Calu3 (cell line): ENCODE measurements at regions not wholly inside any gene's neighbourhood (a gene's known extent, or its start where the extent isn't known, plus 50 kb on each side); places are given as distances from the start of the nearest gene placed in this dataset.
"Not testable (repeated sequence)": the region's sequence is repeated elsewhere in the genome, so short reads cannot be mapped to it uniquely, and the experiment has no call there.

ENCODE experiments used
- BruUV-seq: library from RNA; stranded (reverse); fragments of 400-500 nt; replicated peaks from 2 replicates; lab custom pipeline; 2021; lab: Mats Ljungman, UMichigan
- CTCF ChIA-PET: fragments of 300-600 bp; sonication (Branson Sonifier 250); formaldehyde crosslinking; loops from one replicate; lab custom pipeline; 2022; ENCODE audit warnings: antibody characterized with exemption; lab: Charles Lee
- DNase-seq: peaks from one replicate; pipeline ENCODE4 v3.0.0; 2022
- H3K27ac Mint-ChIP-seq: one replicate; pipeline ENCODE4 v1.8.0; 2022; ENCODE audit warnings: mixed read lengths; ENCODE audit not compliant: unreplicated experiment
- H3K27me3 Mint-ChIP-seq: one replicate; pipeline ENCODE4 v1.8.0; 2022; ENCODE audit warnings: mixed read lengths; ENCODE audit not compliant: unreplicated experiment
- H3K36me3 Mint-ChIP-seq: one replicate; pipeline ENCODE4 v1.8.0; 2022; ENCODE audit warnings: mild to moderate bottlenecking, moderate library complexity, mixed read lengths; ENCODE audit not compliant: insufficient read depth, unreplicated experiment
- H3K4me1 Mint-ChIP-seq: one replicate; pipeline ENCODE4 v1.8.0; 2022; ENCODE audit warnings: mild to moderate bottlenecking, low read depth, mixed read lengths; ENCODE audit not compliant: unreplicated experiment
- H3K4me3 Mint-ChIP-seq: one replicate; pipeline ENCODE4 v1.8.0; 2022; ENCODE audit warnings: mild to moderate bottlenecking, low read depth, moderate library complexity, mixed read lengths; ENCODE audit not compliant: unreplicated experiment
- H3K9me3 Mint-ChIP-seq: one replicate; pipeline ENCODE4 v1.8.0; 2022; ENCODE audit warnings: low read depth, mixed read lengths; ENCODE audit not compliant: unreplicated experiment
- intact Hi-C: fragments of 100-400 bp; cut with micrococcal nuclease; formaldehyde crosslinking; loops from one replicate; pipeline ENCODE4 v1.10.0; 2022; ENCODE audit not compliant: unreplicated experiment
- TF ChIP-seq, protein P1 (sequence below): fragments of 200-600 bp; IDR thresholded peaks from one replicate; pipeline ENCODE4 v1.8.0; 2022; ENCODE audit warnings: antibody characterized with exemption; ENCODE audit not compliant: unreplicated experiment

DNA sequence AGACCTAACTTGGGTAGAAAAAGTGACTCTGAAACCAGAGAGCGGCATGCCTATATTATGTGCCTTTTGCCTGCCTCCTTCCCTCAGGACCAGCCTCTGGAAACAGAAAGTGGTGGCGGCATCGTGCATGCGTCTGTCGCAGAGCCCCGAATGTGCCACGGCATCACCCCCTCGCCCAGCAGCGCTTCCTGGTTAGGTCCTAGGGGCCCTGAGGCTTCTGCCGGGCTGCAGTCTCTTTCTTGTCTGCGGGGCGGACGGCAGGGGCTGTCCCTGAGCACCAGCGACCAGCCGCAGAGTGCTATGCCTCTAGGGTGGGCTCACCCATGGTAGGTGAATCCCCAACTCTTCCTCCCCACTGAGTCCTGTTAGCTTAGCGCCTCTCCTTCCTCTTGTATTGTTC lies 68.7 kb downstream of the VSIG4 start:
- TF ChIP-seq, protein P1, sequence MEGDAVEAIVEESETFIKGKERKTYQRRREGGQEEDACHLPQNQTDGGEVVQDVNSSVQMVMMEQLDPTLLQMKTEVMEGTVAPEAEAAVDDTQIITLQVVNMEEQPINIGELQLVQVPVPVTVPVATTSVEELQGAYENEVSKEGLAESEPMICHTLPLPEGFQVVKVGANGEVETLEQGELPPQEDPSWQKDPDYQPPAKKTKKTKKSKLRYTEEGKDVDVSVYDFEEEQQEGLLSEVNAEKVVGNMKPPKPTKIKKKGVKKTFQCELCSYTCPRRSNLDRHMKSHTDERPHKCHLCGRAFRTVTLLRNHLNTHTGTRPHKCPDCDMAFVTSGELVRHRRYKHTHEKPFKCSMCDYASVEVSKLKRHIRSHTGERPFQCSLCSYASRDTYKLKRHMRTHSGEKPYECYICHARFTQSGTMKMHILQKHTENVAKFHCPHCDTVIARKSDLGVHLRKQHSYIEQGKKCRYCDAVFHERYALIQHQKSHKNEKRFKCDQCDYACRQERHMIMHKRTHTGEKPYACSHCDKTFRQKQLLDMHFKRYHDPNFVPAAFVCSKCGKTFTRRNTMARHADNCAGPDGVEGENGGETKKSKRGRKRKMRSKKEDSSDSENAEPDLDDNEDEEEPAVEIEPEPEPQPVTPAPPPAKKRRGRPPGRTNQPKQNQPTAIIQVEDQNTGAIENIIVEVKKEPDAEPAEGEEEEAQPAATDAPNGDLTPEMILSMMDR = no peak
- BruUV-seq = no TSS peak
- Mint-ChIP-seq H3K36me3 (no peaks in the 10 kb centered on the region), H3K9me3 (no peaks in the 10 kb centered on the region), H3K27me3 (peaks cover 13% of the 10 kb centered on the region), H3K4me1 (no peaks in the 10 kb centered on the region), H3K27ac (no peak overlapping the region), H3K4me3 (no peak overlapping the region)
- intact Hi-C loops = no loop called here
- no peak for DNase-seq
- CTCF ChIA-PET = no interaction called here

DNA sequence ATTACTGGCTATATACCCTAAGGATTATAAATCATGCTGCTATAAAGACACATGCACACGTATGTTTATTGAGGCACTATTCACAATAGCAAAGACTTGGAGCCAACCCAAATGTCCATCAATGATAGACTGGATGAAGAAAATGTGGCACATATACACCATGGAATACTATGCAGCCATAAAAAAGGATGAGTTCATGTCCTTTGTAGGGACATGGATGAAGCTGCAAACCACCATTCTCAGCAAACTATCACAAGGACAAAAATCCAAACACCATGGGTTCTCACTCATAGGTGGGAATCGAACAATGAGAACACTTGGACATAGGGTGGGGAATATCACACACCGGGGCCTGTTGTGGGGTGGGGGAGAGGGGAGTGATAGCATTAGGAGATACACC lies 72.7 kb downstream of the VSIG4 start:
- BruUV-seq, H3K27ac Mint-ChIP-seq, intact Hi-C loops, H3K4me1 Mint-ChIP-seq, H3K4me3 Mint-ChIP-seq, CTCF ChIA-PET, H3K36me3 Mint-ChIP-seq, DNase-seq, H3K9me3 Mint-ChIP-seq: not testable (repeated sequence)
- peaks cover 13% of the 10 kb centered on the region for H3K27me3 Mint-ChIP-seq

DNA sequence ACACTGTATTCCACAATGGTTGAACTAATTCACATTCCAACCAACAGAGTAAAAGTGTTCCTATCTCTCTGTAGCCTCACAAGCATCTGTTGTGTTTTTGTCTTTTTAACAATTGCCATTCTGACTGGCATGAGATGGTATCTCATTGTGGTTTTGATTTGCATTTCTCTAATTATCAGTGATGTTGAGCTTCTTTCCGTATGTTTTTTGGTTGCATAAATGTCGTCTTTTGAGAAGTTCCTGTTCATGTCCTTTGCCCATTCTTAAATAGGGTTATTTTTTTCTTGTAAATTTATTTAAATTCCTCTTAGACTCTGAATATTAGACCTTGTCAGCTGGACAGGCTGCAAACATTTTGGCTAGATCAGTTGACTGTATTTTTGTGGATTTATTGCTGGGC lies 78.2 kb downstream of the VSIG4 start:
- no peak overlapping the region for H3K27ac Mint-ChIP-seq
- DNase-seq = no peak
- CTCF ChIA-PET = no interaction called here
- no peaks in the 10 kb centered on the region for H3K27me3 Mint-ChIP-seq
- H3K4me3 Mint-ChIP-seq = no peak overlapping the region
- no peaks in the 10 kb centered on the region for H3K36me3 Mint-ChIP-seq
- TF ChIP-seq, protein P1 = no peak
- H3K4me1 Mint-ChIP-seq = no peaks in the 10 kb centered on the region
- intact Hi-C loops = no loop called here
- no TSS peak for BruUV-seq
- H3K9me3 Mint-ChIP-seq = peaks cover 13% of the 10 kb centered on the region

DNA sequence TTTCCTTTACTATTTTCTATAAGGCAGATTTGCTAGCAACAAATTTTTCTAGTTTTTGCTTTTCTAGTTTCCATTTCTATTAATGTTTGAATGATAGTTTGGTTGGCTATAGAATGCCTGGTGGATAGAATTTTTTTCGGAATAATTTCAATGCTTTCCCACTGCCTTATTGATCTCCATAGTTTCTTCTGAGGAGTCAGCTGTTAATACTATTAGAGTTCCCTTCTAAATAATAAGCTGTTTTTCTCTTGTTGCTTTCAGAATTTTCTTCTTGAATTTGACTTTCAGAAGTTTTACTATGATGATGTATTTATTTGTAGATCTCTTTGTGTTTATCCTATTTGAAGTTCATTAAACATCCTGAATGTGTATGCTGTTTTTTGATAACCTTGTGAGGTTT lies 91.8 kb downstream of the VSIG4 start:
- H3K4me3 Mint-ChIP-seq = no peak overlapping the region
- no peaks in the 10 kb centered on the region for H3K27me3 Mint-ChIP-seq
- peaks cover 15% of the 10 kb centered on the region for H3K9me3 Mint-ChIP-seq
- H3K4me1 Mint-ChIP-seq = no peaks in the 10 kb centered on the region
- TF ChIP-seq, protein P1 = no peak
- no peak for DNase-seq
- no peak overlapping the region for H3K27ac Mint-ChIP-seq
- H3K36me3 Mint-ChIP-seq = no peaks in the 10 kb centered on the region
- CTCF ChIA-PET = no interaction called here
- intact Hi-C loops = no loop called here
- no TSS peak for BruUV-seq

DNA sequence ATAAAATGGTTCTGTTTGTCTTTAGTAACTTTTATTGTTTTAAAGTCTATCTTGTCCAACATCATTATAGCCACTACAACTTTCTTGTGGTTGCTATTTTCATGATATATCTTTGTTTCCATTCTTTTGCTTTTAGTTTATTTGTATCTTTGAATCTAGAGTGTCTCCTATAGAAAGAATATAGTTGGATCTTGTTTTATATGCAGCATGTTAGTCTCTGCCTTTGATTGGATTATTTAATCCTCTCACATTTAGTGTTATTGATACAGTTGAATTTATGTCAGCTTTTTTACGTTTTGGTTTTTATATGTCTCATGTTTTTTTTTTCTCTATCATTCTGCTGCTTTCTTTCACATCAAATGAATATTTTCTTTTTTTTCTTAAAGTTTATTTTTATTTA lies 98.1 kb downstream of the VSIG4 start:
- TF ChIP-seq, protein P1 = no peak
- Mint-ChIP-seq H3K27me3 (no peaks in the 10 kb centered on the region), H3K9me3 (peaks cover 6% of the 10 kb centered on the region), H3K4me3 (no peak overlapping the region), H3K27ac (no peak overlapping the region), H3K4me1 (no peaks in the 10 kb centered on the region), H3K36me3 (no peaks in the 10 kb centered on the region)
- CTCF ChIA-PET = no interaction called here
- DNase-seq = no peak
- intact Hi-C loops = no loop called here
- BruUV-seq = no TSS peak
